HG03342 (cell line): ENCODE measurements at regions not wholly inside any gene's neighbourhood (a gene's known extent, or its start where the extent isn't known, plus 50 kb on each side); places are given as distances from the start of the nearest gene placed in this dataset.
"Not testable (repeated sequence)": the region's sequence is repeated elsewhere in the genome, so short reads cannot be mapped to it uniquely, and the experiment has no call there.

ENCODE experiments used
- ATAC-seq: cut with Tn5 transposase; IDR thresholded peaks from one replicate; pipeline ENCODE4 v1.9.1; 2021; ENCODE audit warnings: mild to moderate bottlenecking, moderate library complexity; ENCODE audit not compliant: unreplicated experiment

GRCh38 chr3:124133366-124133940, 141.5 kb upstream of the ROPN1 start:
- no peak for ATAC-seq

GRCh38 chr3:124137216-124137615, 145.3 kb upstream of the ROPN1 start:
- ATAC-seq = no peak

- no peak for ATAC-seq
Measured at GRCh38 chr3:124138148-124138547, 146.2 kb upstream of the ROPN1 start.

GRCh38 chr3:124140746-124141145, 148.8 kb upstream of the ROPN1 start:
- no peak for ATAC-seq

- ATAC-seq = no peak
Measured at GRCh38 chr3:124142389-124142970, 150.6 kb upstream of the ROPN1 start.

GRCh38 chr3:124143047-124143446, 151.1 kb upstream of the ROPN1 start:
- ATAC-seq = no peak

- ATAC-seq = no peak
Measured at GRCh38 chr3:124144035-124144814, 152.3 kb upstream of the ROPN1 start.

- no peak for ATAC-seq
Measured at GRCh38 chr3:124147429-124147828, 155.5 kb upstream of the ROPN1 start.

- no peak for ATAC-seq
Measured at GRCh38 chr3:124147946-124148345, 156.0 kb upstream of the ROPN1 start.

GRCh38 chr3:124149081-124149480, 157.2 kb upstream of the ROPN1 start:
- no peak for ATAC-seq

- no peak for ATAC-seq
Measured at GRCh38 chr3:124149771-124150170, 157.8 kb upstream of the ROPN1 start.

GRCh38 chr3:124152891-124153290, 161.0 kb upstream of the ROPN1 start:
- ATAC-seq = not testable (repeated sequence)

- no peak for ATAC-seq
Measured at GRCh38 chr3:124156866-124157712, 165.2 kb upstream of the ROPN1 start.

GRCh38 chr3:124157748-124158147, 165.8 kb upstream of the ROPN1 start:
- ATAC-seq = no peak

- ATAC-seq = no peak
Measured at GRCh38 chr3:124158168-124158881, 166.4 kb upstream of the ROPN1 start.

GRCh38 chr3:124161448-124161847, 169.5 kb upstream of the ROPN1 start:
- ATAC-seq = no peak

- ATAC-seq = no peak
Measured at GRCh38 chr3:124163689-124164088, 171.8 kb upstream of the ROPN1 start.

- ATAC-seq = no peak
Measured at GRCh38 chr3:124168271-124168670, 176.3 kb upstream of the ROPN1 start.

GRCh38 chr3:124172283-124172682, 180.4 kb upstream of the ROPN1 start:
- ATAC-seq = no peak

- no peak for ATAC-seq
Measured at GRCh38 chr3:124172816-124173215, 180.9 kb upstream of the ROPN1 start.

- ATAC-seq = no peak
Measured at GRCh38 chr3:124174476-124174875, 182.6 kb upstream of the ROPN1 start.
